Fibroblast of skin of left quadriceps (primary cell): ENCODE measurements at regions not wholly inside any gene's neighbourhood (a gene's known extent, or its start where the extent isn't known, plus 50 kb on each side); places are given as distances from the start of the nearest gene placed in this dataset.

ENCODE experiments used
- DNase-seq, 2 experiments: peaks; one replicate each; pipeline ENCODE4 v3.0.0-alpha.2; 2013; ENCODE audit warnings: low read depth in 2 of 2

DNA sequence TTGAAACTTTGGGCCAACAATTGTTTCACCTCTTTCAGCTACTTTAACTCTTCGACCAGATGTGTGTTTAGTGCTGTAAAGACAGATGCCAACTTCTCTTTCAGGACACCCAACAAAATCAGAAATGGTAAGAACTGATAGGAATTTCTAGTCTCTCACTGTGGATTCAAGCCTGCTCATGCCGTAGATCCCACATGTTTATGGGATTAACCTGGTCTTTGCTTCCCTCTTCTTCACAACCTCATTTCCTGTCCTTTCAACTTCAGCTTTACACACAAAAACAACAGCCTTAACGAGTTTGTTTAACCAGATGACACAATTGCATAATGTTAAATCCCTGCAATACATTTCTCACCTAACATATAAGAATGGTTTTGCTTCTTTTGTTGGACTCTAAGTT is 1031.9 kb upstream of the LRFN5 start:
- DNase-seq: no peak

DNA sequence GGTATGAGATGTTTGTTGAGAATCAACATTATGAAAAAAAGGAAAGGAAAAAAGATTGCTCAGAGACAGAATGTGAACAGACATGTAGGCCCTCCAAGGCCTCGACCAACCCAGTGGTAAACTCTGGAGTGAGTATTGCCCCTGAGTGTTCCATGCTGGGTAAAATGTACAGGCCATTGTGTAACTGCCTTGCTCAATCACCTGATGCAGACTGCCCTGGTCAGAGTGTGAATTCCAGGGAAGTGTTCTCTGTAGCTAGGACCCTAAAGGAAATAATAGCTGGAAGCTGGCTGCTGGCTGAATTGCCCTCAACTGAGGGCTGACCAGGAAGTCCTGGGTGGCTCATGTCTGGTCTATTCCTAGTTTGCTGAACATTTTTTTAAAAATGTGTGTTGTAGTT is 1081.4 kb upstream of the LRFN5 start:
- DNase-seq: no peak

DNA sequence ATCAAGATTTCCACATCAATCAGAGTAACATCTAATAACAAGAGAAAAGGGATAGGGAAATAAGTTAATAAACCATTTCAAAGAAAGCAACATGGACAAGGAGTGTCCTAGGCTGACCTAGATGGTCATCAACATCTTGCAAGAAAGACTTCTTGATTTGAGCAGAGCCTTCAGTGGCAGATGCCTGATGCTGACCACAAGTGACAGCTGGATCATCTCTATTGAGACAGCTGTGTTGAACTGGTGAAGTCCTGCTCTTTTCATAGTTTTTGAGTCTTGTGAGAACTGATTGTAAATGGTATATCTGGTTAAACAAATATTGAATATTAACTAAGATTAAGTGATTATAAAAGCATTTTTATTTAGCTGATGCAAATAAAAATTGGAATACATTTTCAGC is 1083.6 kb upstream of the LRFN5 start:
- DNase-seq: no peak

- DNase-seq: no peak
These were observed 1062.2 kb upstream of the FBXO33 start for GRCh38 chr14:40494483-40494882.

GRCh38 chr14:40487824-40488223 is 1055.6 kb upstream of the FBXO33 start:
- DNase-seq: no peak

GRCh38 chr14:40485688-40486087 is 1053.5 kb upstream of the FBXO33 start:
- no peak for DNase-seq

GRCh38 chr14:40476005-40476404 is 1043.8 kb upstream of the FBXO33 start:
- no peak for DNase-seq

DNA sequence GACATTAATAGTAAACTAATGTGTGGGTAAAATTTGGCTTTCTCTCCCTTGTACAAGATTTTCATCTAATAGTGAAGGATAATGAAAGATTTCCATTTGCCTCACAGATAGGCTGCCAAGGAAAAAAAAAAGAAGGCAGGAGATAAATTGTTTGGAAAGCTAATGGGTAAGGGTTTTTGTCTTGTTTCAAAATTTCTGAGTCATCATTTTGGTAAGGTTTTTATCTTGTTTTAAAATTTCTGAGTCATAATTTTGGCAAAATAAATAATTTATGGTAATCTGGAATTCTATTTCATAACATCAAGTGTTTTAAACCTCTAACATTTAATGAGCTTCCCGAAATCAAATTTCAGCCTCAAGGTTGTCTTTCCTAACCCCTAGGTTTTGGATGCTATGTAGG is 1035.7 kb upstream of the FBXO33 start:
- DNase-seq: no peak

- DNase-seq: no peak
These were observed 1032.3 kb upstream of the FBXO33 start for GRCh38 chr14:40464531-40464930.

GRCh38 chr14:40463886-40464285 is 1031.7 kb upstream of the FBXO33 start:
- DNase-seq: no peak

- DNase-seq: no peak
These were observed 1020.4 kb upstream of the FBXO33 start for GRCh38 chr14:40452674-40453073.

GRCh38 chr14:40447017-40447416 is 1014.8 kb upstream of the FBXO33 start:
- no peak for DNase-seq

DNA sequence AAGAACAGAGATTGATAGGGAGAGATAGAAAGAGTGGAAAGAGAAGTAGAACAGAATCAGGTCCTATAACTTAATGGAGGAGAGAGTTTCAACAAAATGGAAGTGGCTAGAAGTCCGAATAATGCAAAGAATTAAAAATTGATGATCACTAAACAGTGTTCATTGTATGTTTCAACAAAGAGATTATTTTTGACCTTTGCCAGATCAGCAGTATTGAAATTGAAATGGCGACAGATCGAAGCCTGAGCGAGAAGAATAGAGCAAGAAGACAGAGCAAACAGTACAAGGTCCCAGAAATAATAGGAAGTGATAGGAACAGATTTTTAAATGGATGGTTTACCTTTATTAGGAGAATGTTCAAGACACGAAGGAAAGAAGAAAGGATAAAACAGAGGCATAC is 1012.8 kb upstream of the FBXO33 start:
- no peak for DNase-seq

GRCh38 chr14:40436551-40436950 is 1004.3 kb upstream of the FBXO33 start:
- no peak for DNase-seq

- no peak for DNase-seq
These were observed 985.7 kb upstream of the FBXO33 start for GRCh38 chr14:40417777-40418401.

DNA sequence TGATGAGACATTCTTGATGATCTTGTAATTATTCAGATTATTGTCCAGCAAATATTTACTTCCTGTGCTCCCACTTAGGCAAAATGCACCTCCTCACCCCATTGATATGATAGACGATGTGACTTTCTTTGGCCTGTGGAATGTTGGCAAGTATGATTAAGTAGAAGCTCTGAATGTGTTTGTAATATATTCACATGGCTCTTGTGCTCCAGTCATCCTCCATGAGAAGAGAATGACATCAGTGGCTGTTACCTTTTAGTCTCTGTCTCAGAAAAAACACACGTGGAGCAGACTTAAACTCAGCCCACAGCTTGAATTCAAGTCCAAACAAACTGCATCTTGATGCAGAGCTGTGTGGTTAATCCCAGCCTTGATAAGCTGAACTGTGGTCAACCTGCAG is 984.3 kb upstream of the FBXO33 start:
- DNase-seq: no peak

- peak in 1 of 2 experiments; percentile 7 for DNase-seq
These were observed 982.2 kb upstream of the FBXO33 start for GRCh38 chr14:40414386-40414785.

GRCh38 chr14:40413136-40413535 is 980.9 kb upstream of the FBXO33 start:
- DNase-seq: no peak

- no peak for DNase-seq
These were observed 978.5 kb upstream of the FBXO33 start for GRCh38 chr14:40410708-40411107.

DNA sequence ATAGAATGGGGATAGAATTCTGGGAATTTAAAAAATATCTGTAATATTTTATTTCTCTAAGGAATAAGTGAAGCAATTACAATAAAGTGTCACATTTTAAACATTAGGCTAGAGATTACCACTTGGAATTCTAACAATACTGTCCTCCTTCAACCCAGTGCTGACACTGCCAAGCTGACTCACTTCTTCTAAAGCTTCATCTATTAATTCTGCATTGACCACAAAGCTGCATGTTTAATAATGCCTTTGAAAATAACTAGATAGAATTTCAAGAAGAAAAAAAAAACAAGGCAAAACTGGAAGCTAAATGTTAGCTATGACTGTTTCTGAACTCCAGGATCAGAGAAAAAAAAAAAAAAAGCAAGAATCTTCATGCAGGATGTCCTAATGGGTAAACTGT is 970.7 kb upstream of the FBXO33 start:
- DNase-seq: no peak

DNA sequence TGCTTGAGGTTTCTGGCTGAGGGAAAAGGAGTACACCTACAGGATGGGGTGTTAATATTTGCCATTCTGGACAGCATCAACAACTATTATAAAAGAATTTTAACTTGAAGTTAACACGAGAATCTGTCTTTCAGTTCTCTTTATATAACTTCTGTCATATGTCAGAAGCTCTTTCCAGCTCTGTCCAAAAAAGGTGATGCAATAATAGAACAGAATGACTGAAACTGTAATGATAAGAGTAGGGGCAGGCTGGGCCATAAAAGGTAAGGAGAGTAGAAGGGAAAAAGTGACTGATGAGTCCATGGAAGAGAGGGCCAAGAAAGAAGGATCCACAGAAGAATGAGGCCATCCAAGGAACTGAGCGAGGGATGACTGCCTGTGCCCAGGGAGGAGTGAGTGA is 966.7 kb upstream of the FBXO33 start:
- DNase-seq: no peak

DNA sequence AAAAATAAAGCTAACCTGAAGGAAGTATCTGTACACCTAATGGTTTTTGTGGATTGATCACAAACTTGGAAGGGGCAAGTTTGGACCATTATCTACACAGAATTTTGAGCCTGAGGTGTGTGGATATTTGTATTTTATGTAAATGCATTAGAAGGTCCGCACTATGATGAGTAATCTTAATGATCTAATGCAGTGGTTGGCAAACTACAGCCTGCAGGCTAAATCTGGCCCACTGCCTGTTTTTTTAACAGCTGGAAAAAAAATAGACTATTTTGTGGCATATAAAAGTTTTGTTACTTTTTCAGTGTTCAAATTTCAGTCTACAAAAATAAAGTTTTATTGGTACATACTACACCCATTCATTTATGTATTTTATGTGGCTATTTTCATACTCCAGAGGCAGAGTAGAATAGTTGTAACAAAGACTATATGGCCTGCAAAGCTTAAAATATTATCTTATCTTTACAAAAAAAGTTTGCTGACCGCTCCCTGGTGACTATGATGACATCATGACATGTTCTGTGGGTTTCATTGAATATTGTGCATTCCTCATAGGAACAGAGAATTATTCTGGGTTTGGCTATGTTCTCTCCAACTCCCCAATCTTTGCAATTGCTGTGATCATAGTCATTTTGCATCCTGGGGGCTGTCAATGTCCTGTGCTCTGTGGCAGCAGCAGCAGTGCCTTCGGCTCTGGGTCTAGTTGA is 962.6 kb upstream of the FBXO33 start:
- no peak for DNase-seq

DNA sequence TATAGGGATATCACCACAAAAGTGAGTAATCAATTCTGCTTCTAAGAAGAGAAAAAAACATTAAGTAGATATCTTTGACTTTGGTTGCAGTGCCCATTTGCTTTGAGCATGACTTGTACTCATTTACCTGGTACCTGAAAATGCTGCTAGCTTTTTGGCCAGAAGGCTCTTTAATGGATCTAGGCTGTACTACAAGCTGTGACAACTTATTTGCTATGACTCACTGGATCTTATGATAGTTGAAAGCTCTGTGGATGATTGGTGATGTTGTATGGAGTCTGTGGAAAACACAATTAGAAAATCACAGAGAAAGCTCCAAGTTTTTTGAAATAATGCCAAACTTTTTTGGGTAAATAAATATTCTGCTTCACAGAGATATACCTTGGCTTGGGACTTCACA is 960.9 kb upstream of the FBXO33 start:
- no peak for DNase-seq

DNA sequence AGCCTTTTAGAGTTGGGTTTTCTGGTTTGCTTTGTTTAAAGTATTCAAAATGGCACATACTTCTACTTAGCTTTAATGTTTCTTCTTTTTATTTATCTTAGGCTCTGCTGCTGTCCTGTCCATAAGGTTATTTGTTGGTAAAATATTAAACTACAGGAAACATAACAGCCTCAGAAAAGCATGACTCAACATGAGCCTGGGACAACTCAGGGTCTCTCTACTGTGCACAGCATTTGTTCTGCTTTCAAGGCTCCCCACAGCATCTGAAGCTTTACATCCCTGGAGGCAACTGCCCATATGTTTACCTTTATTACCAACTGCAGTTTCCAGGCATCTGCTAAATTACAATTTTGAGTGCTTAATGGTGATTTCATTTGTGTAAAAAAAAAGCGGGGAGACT is 954.2 kb upstream of the FBXO33 start:
- DNase-seq: no peak
